ENCODE measurements at regions not wholly inside any gene's neighbourhood (a gene's known extent, or its start where the extent isn't known, plus 50 kb on each side); places are given as distances from the start of the nearest gene placed in this dataset.

GRCh38 chr15:31245756-31246155, 80.9 kb upstream of the KLF13 start:
- no peak for DNase-seq

- DNase-seq, result no peak
Observed at GRCh38 chr15:31247404-31247803, 79.2 kb upstream of the KLF13 start.

GRCh38 chr15:31248263-31248662, 78.4 kb upstream of the KLF13 start:
- no peak for DNase-seq

- no peak for DNase-seq
Observed at GRCh38 chr15:31248951-31249350, 77.7 kb upstream of the KLF13 start.

- DNase-seq, result no peak
Observed at GRCh38 chr15:31250033-31250432, 76.6 kb upstream of the KLF13 start.

- DNase-seq, result no peak
Observed at GRCh38 chr15:31251165-31251564, 75.5 kb upstream of the KLF13 start.

- DNase-seq, result no peak
Observed at GRCh38 chr15:31252171-31252785, 74.4 kb upstream of the KLF13 start.

- no peak for DNase-seq
Observed at GRCh38 chr15:31254431-31255175, 72.0 kb upstream of the KLF13 start.

- DNase-seq, result no peak
Observed at GRCh38 chr15:31255176-31255510, 71.5 kb upstream of the KLF13 start.

GRCh38 chr15:31255732-31256377, 70.8 kb upstream of the KLF13 start:
- DNase-seq, result no peak

GRCh38 chr15:31256378-31257265, 70.0 kb upstream of the KLF13 start:
- no peak for DNase-seq

- DNase-seq, result no peak
Observed at GRCh38 chr15:31257286-31257685, 69.3 kb upstream of the KLF13 start.

GRCh38 chr15:31258260-31258659, 68.4 kb upstream of the KLF13 start:
- no peak for DNase-seq

- DNase-seq, result no peak
Observed at GRCh38 chr15:31259562-31260252, 66.9 kb upstream of the KLF13 start.

GRCh38 chr15:31260646-31261265, 65.9 kb upstream of the KLF13 start:
- no peak for DNase-seq

- no peak for DNase-seq
Observed at GRCh38 chr15:31261266-31262142, 65.1 kb upstream of the KLF13 start.

- DNase-seq, result no peak
Observed at GRCh38 chr15:31262143-31262530, 64.5 kb upstream of the KLF13 start.

GRCh38 chr15:31262901-31263671, 63.5 kb upstream of the KLF13 start:
- no peak for DNase-seq

GRCh38 chr15:31263751-31264558, 62.7 kb upstream of the KLF13 start:
- DNase-seq, result peak in 1 of 2 experiments; percentile 28

Measured in cerebellar nuclear complex (tissue), 1 donor.